Stimulated activated CD4-positive, alpha-beta T cell treated with anti-CD3 and anti-CD28 coated beads, Interleukin-4, amount 100 ng/mL, for 48 hours (primary cell): ENCODE measurements at regions not wholly inside any gene's neighbourhood (a gene's known extent, or its start where the extent isn't known, plus 50 kb on each side); places are given as distances from the start of the nearest gene placed in this dataset.

ENCODE experiments used
- DNase-seq, 2 donors: peaks; one replicate each; pipeline ENCODE4 v3.0.0-alpha.2; 2020; ENCODE audit warnings: low read depth in 2 of 2

GRCh38 chr22:48898524-48899250 is 929.0 kb downstream of the BRD1 start:
- no peak for DNase-seq

- no peak for DNase-seq
These were observed 929.9 kb downstream of the BRD1 start for GRCh38 chr22:48897645-48898370.

GRCh38 chr22:48896766-48897644 is 930.7 kb downstream of the BRD1 start:
- DNase-seq = no peak

- DNase-seq = no peak
These were observed 931.6 kb downstream of the BRD1 start for GRCh38 chr22:48895831-48896765.

DNA sequence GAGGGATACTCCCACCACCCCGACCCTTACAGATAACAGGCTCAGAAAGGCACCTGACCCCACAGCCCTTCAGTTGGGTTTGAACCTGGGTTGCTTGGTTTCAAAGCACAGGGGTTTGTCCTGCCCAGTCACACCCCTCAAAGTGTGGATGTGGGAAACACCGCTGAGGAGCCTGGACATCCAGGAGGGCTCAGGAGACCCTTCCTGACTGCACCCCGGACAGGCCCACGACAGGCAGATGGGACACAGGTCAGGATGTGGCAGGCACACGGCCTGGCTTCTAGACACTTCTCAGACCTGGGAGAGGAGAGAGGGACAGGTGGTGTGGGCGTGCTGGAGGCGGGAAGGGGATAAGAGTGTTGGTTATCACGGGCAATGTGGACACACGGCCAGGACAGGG is 932.3 kb downstream of the BRD1 start:
- no peak for DNase-seq

GRCh38 chr22:48894804-48895250 is 932.8 kb downstream of the BRD1 start:
- no peak for DNase-seq

DNA sequence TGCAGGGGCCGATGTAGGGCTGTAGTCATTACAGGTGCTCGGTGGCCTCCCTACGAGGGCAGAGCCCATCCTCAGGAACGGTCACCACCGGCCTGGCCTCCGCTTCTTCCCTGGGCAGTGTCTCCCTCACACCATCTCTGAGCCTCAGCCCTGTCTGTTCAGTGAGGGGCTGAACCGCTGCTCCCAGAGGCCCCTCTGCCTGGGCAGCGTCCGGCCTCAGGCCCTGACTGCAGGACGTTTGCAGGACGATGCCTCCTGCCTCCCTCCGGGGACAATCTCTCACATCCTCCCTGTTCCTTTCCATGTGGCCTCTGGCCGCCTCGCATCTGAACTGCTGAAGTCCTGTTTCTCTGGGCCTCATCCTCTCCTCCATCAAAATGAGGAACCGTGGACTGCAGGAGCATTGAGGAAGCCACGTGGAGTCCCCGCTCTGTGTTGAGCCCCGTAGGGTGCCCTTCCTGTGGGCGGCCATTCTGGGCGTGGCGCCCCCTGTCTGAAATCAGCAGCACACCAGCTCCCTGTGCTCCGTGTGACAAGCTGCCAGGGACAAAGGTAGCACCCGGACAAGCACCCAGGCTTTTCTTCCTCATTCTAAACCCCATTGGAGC is 933.5 kb downstream of the BRD1 start:
- no peak for DNase-seq

DNA sequence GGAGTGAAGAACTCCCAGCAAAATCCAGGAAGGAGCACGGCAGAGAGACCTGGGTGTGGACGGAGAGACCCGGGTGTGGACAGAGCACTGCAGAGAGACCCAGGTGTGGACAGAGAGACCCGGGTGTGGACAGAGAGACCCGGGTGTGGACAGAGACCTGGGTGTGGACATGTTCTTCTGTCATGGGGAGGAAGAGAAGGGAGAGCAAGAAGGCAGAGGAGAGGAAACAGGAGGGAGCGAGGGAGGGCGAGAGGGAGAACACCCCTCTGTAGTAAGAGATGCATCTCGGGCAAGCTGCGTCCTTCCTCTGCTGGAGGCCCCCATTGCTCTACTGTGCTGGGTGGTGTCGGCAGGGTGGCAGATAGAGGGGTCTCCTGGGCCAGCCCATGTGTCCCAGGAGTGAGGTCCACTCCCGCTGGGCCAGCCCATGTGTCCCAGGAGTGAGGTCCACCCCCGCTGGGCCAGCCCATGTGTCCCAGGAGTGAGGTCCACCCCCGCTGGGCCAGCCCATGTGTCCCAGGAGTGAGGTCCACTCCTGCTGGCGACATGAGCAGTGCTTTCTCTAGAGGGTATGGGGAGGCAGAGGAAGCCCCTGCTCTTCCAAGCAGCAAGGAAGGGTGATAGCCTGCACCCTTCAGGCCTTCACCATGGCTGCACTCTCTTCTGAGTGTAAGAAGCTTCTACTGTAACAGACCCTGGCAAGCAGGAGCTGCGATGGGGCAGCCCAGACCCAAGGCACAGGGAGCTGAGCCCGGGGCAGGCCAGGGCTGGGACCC is 934.2 kb downstream of the BRD1 start:
- DNase-seq = no peak

GRCh38 chr22:48892578-48893287 is 934.9 kb downstream of the BRD1 start:
- no peak for DNase-seq

GRCh38 chr22:48891688-48892577 is 935.7 kb downstream of the BRD1 start:
- no peak for DNase-seq

DNA sequence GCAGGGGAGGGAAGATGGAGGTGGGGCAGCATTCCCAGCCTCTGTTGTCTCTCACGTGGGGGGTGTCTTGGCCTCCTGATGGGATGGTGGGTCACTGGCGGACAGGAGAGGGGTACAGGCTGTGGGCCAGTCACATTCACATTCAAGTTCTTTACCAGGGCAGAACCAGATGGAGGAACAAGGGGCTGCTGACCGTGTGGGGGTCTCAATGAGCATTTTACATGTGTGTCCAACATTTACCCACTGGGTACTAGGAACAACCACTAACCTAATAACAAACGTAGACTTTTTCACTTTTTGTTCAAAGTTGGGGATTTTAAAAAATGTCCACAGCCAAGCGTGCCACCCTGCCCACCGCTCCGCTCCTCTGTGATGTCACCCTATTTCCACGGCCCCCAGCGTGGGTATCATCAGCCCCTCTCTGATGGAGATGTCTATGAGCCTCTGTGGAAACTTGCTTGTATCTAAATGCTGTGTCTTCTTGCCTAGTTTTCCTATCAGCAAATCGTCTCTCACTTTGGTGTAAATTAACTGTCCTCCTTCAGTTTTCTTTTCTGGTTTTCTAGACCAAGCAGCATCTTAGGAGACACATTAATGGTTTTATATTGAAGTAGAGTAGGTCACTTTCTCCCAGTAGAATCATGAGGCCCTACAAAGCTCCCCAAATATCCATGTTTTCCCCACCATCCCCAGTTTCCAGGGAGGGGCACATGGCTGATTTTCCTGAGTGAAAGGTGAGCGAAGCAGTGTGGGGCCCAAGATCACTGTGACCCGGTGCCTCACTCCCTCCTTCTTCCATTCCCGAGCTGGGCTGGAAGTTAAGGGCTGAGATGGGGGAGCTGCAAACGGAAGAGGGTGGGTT is 936.7 kb downstream of the BRD1 start:
- no peak for DNase-seq

GRCh38 chr22:48889887-48890692 is 937.6 kb downstream of the BRD1 start:
- DNase-seq = no peak

DNA sequence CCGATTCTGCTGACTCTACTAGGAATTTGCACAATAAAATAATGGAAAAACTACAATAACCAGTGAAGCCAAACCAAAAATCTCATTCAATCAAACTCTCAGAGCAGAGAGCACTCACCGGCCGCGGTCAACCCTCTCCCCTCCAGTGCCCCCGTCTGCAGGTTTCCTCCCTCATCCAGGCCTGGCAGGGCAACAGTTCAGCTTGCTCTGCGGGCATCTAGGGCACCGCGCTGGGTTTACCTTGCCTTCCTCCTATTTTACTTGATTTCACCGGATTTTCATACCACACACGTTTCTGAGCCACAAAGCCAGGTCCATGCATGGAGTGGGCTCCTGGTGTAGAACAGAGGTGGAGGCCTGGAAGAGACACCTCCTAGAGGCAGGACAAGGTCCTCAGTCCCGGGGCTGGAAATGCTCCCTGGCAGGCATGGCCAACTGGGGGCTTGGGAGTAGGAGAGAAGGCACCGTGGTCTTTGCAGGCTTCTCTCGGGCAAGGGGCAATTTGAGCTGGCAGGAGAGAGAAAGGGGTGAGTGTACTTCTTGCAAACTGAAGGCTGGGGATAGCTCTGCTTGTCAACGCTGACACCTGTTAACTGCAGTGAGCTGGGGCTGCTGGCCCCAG is 938.4 kb downstream of the BRD1 start:
- no peak for DNase-seq

GRCh38 chr22:48888466-48889208 is 939.0 kb downstream of the BRD1 start:
- no peak for DNase-seq
